22Rv1 (cell line): ENCODE measurements at regions not wholly inside any gene's neighbourhood (a gene's known extent, or its start where the extent isn't known, plus 50 kb on each side); places are given as distances from the start of the nearest gene placed in this dataset.

Experiments
- ZFX ChIP-seq: fragments of 450-650 bp; IDR thresholded peaks from 2 replicates; pipeline ENCODE4 v1.6.1; 2017; ENCODE audit warnings: antibody characterized with exemption, borderline replicate concordance
- TF ChIP-seq, protein P1 (sequence below): fragments of 450-650 bp; IDR thresholded peaks from 2 replicates; pipeline ENCODE4 v1.5.1; 2017; ENCODE audit warnings: mild to moderate bottlenecking

DNA sequence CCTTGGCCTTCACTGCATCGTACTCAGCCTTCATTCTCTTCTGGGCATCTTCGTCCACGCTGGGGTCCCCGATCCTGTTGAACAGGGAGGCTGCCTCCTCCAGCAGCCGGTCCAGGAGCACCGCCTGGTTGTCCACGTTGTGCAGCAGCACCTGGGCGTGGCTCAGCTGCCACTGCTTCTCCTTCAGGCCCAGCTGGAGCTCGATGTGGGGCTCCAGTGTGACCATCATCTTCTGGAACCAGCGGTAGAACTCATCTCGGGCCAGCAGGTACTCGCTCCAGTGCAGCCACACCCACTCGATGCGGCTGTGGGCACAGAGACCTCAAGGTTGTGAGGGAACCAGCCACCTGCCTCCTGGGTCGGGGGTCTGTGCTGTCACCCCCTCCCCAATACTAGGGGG lies 50.5 kb downstream of the SYNE3 start:
- TF ChIP-seq, protein P1, sequence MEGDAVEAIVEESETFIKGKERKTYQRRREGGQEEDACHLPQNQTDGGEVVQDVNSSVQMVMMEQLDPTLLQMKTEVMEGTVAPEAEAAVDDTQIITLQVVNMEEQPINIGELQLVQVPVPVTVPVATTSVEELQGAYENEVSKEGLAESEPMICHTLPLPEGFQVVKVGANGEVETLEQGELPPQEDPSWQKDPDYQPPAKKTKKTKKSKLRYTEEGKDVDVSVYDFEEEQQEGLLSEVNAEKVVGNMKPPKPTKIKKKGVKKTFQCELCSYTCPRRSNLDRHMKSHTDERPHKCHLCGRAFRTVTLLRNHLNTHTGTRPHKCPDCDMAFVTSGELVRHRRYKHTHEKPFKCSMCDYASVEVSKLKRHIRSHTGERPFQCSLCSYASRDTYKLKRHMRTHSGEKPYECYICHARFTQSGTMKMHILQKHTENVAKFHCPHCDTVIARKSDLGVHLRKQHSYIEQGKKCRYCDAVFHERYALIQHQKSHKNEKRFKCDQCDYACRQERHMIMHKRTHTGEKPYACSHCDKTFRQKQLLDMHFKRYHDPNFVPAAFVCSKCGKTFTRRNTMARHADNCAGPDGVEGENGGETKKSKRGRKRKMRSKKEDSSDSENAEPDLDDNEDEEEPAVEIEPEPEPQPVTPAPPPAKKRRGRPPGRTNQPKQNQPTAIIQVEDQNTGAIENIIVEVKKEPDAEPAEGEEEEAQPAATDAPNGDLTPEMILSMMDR, result no peak
- TF ChIP-seq ZFX, result no peak
